ENCODE measurements at regions not wholly inside any gene's neighbourhood (a gene's known extent, or its start where the extent isn't known, plus 50 kb on each side); places are given as distances from the start of the nearest gene placed in this dataset.

GRCh38 chr6:106773522-106773921, 144.1 kb downstream of the QRSL1 start (continued):
- TF ChIP-seq, protein P1, sequence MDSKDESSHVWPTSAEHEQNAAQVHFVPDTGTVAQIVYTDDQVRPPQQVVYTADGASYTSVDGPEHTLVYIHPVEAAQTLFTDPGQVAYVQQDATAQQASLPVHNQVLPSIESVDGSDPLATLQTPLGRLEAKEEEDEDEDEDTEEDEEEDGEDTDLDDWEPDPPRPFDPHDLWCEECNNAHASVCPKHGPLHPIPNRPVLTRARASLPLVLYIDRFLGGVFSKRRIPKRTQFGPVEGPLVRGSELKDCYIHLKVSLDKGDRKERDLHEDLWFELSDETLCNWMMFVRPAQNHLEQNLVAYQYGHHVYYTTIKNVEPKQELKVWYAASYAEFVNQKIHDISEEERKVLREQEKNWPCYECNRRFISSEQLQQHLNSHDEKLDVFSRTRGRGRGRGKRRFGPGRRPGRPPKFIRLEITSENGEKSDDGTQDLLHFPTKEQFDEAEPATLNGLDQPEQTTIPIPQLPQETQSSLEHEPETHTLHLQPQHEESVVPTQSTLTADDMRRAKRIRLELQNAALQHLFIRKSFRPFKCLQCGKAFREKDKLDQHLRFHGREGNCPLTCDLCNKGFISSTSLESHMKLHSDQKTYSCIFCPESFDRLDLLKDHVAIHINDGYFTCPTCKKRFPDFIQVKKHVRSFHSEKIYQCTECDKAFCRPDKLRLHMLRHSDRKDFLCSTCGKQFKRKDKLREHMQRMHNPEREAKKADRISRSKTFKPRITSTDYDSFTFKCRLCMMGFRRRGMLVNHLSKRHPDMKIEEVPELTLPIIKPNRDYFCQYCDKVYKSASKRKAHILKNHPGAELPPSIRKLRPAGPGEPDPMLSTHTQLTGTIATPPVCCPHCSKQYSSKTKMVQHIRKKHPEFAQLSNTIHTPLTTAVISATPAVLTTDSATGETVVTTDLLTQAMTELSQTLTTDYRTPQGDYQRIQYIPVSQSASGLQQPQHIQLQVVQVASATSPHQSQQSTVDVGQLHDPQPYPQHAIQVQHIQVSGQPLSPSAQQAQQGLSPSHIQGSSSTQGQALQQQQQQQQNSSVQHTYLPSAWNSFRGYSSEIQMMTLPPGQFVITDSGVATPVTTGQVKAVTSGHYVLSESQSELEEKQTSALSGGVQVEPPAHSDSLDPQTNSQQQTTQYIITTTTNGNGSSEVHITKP (IDR thresholded peaks at IDR 0.05; ENCODE audit: partially characterized antibody) = no peak
- TF ChIP-seq PURB (CRISPR knock-in tag; IDR thresholded peaks at IDR 0.05; ENCODE audit: low read depth) (no peak), SMARCB1 (IDR thresholded peaks at IDR 0.05; ENCODE audit: insufficient read length, low read depth) (no peak), RAD21 (CRISPR knock-in tag; conservative IDR thresholded peaks at IDR 0.05 in 1 of 2, IDR thresholded peaks at IDR 0.05 in 1 of 2) (no peak), SRSF7 (optimal IDR thresholded peaks at IDR 0.05; ENCODE audit: low read depth, low read length) (no peak), ZNF224 (CRISPR knock-in tag; IDR thresholded peaks at IDR 0.05) (no peak)

Measured in K562 (cell line).